ENCODE measurements at regions not wholly inside any gene's neighbourhood (a gene's known extent, or its start where the extent isn't known, plus 50 kb on each side); places are given as distances from the start of the nearest gene placed in this dataset.
"Not testable (repeated sequence)": the region's sequence is repeated elsewhere in the genome, so short reads cannot be mapped to it uniquely, and the experiment has no call there.

DNA sequence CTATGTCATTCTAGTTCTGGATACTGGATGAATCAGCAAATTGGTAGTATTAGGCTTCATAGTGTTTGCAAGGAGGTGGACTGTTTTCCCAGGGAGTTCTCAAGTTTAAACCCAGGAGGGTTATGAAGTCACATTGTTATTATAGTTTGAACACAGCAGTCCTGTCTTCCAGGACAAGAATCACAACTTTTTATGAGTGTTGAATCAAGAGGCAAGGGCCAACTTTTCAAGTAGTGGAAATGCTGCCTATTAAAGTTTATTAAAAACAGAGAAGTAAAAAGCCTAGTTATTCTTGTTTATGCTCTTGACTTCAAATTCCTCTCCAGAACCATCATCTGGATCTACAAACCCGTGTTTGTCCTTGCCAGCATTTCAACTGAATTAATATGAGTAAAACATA is 86.3 kb upstream of the GOT2 start:
- DNase-seq = no peak

DNA sequence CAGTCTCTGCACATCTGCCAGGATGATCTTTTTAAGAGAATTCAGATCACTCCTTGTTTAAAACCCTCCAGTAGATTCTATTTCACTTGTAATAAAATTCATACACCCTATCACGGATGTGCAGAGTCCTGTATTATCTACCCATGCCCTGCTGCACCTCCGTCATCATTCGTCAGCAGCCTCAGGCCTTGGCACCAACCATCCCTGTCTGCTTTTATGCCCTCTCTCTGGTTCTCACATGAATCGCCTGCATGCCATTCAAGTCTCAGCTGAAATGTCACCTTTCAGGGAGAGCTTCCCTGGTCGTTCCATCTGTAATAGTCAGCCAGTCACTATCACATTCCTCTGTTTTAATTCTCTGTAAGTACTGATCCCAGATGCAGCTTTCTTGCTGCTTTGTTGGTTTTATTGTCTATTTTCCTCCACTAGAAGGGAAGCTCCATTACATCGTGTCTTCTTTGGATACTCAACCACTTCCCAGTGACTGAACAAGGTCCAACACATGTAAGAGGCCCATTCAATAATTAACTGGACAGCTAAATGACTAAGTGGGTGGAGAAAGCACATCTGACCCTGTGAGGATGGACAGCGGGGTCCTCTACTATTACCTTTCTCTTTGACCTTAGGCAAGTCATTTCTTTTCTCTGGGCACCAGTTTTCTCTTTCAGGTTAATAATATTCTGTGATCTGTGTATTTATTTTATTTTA is 81.2 kb upstream of the GOT2 start:
- DNase-seq = no peak

- DNase-seq = peak; percentile 47
These were observed 80.3 kb upstream of the GOT2 start for GRCh38 chr16:58814348-58814801.

- DNase-seq = no peak
These were observed 75.1 kb upstream of the GOT2 start for GRCh38 chr16:58809213-58809612.

- no peak for DNase-seq
These were observed 73.2 kb upstream of the GOT2 start for GRCh38 chr16:58807276-58807675.

DNA sequence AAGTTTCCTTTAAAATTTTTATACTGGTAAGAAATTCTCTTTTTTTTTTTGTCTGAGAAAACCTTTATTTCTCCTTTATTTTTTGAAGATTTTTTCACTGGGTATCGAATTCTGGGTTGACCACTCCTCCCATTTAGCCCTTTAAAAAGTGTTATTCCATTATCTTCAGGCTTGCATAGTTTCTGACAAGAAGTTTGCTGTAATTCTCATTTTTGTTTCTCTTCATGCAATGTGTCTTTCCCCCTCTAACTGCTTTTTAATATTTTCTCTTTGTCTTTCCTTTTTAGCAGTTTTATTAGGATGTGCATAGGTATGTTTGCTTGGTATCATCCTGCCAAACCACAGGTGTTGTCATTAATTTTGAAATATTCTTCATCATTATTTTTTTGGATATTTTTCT is 67.7 kb upstream of the GOT2 start:
- DNase-seq = no peak

DNA sequence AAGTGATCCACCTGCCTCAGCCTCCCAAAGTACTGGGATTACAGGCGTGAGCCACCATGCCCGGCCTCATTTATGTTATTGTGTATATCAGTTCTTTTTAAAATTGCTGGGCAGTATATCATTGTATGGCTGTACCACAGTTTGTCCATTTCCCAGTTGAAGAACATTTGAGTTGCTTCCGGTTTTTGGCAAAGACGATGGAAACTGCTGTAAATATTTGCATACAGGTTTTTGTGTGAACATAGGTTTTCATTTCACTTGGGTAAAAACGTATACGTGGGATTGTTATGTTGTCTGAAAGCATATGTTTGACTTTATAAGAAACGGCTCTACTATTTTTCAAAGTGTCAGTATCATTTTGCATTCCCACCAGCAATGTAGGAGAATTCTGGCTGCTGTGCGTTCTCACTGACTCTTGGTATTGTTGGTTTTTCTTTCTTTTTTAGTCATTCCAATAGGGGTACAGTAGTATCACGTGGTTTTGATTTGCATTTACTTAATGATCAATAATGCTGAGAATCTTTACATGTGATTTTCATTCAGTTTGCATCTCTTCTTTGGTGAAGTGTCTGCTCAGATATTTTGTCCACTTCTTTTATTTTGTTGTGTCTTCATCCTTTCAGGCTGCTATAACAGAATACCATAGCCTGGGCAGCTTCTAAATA is 63.2 kb upstream of the GOT2 start:
- no peak for DNase-seq

- no peak for DNase-seq
These were observed 59.2 kb upstream of the GOT2 start for GRCh38 chr16:58793366-58793765.

- DNase-seq = no peak
These were observed 58.1 kb upstream of the GOT2 start for GRCh38 chr16:58792188-58792587.

GRCh38 chr16:58790816-58791557 is 56.9 kb upstream of the GOT2 start:
- DNase-seq = not testable (repeated sequence)

GRCh38 chr16:58789351-58789750 is 55.2 kb upstream of the GOT2 start:
- no peak for DNase-seq

Measured in activated CD4-positive, alpha-beta T cell treated with anti-CD3 and anti-CD28 coated beads, Interleukin-2, Interleukin-6, amounts not matched to agents 100 ng/mL and 50 ng/mL, durations not matched to agents 16 hours and 8 hours (primary cell).